ENCODE measurements at regions not wholly inside any gene's neighbourhood (a gene's known extent, or its start where the extent isn't known, plus 50 kb on each side); places are given as distances from the start of the nearest gene placed in this dataset.

DNA sequence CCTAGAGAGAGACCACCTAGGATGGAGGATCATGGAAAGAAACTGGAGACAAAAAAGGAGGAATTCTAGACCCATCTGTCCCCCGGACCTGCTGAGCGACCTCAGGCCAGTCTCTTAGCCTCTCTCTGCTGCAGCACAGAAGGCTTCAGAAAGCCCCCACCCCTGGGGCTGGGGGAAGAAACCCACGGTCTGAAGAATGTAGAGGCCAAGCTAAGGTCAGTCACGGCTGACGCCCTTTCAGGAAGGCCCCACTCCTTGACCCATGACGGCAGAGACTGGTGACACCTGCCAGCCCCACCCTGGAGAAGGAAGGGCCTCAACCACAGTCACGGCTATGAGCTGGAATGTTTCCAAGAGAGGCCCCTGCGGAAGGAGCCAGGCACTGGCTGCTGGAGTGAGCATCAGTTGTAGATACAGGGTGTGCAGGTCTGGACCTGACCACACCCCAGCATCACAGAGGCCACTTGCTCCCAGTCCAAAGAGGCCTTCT, 120.5 kb upstream of the BOD1 start:
- DNase-seq (ENCODE audit: insufficient read length, low spot score) (no peak), FAIRE-seq (no peak)

DNA sequence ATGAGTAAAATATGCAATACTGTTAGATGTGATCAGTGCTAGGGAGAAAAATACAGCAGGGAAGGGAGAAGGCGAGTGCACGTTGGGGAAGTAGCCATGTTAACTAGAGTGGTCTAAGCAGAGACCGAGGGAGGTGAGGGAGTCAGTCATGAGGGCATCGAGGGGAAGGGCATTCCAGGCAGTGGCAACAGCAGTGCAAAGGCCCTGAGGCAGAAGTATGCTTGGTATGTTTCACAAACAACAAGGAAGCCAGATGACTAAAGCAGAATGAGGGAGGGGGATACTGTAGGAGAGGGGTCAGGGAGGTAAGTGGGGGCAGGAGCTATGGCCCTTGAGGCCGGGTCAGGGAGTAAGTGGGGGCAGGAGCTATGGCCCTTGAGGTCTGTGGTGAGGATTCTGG, 123.3 kb upstream of the BOD1 start:
- FAIRE-seq (no peak), DNase-seq (ENCODE audit: insufficient read length, low spot score) (no peak)

DNA sequence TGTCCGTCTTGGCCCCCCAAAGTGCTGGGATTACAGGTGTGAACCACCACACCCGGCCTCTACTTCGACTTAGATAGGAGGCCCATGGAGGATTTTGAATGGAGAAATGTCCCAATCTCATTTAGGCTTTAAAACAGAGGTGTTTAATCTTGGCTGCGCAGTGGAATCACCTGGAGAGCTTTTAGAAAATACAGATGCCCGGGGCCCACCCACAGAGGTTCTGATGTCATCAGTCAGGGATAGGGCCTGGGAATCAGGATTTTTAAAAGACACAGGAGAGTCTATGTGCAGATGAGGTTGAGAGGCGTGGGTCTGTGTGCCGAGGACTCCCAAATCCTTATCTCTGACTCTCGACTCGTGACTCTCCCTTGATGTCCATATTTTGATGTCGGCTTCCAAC, 124.0 kb upstream of the BOD1 start:
- no peak for FAIRE-seq
- DNase-seq (ENCODE audit: insufficient read length, low spot score) = no peak

GRCh38 chr5:173741087-173741486, 124.6 kb upstream of the BOD1 start:
- DNase-seq (ENCODE audit: insufficient read length, low spot score) (no peak), FAIRE-seq (no peak)

- no peak for DNase-seq (ENCODE audit: insufficient read length, low spot score)
- FAIRE-seq = no peak
Measured at GRCh38 chr5:173741729-173742431, 125.4 kb upstream of the BOD1 start.

DNA sequence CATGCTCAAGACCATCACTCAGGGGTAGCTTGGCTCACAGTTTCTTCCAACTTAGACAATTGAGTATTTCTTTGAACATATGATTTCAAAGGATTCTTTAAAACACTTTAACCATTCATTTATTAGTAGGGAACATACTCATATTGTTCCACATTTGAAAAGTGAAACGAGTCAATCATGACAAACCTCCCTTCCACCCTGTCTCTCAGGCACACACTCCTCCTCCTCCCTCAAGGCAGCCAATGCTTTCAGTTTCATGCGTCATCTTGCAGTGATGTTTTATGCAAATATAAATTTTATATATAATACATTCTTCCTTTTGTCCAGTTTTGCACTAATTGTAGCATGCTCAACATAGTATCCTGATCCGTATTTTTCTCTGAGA, 126.0 kb upstream of the BOD1 start:
- no peak for FAIRE-seq

DNA sequence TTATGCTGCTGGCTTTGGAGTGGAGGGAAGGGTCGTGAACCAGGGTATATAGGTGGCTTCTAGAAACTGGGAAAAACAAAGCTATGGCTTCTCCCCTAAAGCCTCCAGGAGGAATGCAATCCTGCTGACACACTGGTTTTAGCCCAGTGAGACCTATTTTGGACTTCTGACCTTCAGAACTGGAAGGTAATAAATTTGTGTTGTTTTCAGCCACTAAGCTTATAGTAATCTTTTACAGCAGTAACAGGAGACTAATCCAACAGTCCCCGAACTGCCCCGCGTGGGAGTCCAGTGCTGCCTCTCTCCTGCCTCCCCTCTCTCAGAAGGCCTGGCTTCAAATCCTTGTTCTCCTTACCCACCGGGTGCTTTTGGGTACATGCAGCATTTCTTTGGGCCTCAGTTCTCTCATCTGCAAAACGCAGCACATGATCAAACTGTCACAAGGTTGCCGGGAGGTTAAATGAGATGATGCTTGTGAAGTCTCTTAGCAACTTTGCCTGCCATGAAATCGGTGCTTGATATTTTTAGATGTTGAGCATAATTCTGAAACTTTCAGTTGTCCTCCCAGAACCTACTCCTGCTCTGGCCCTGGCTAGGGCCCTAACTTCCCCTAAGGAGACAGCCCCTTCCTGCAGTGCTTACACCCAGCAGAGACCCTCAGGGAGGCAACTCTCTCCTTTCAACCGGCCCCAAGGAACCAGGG, 127.3 kb upstream of the BOD1 start:
- no peak for FAIRE-seq
- no peak for DNase-seq (ENCODE audit: insufficient read length, low spot score)

More for the DNA sequence above, 126.0 kb upstream of the BOD1 start:
- DNase-seq (ENCODE audit: insufficient read length, low spot score) = no peak

GRCh38 chr5:173744551-173744950, 128.1 kb upstream of the BOD1 start:
- no peak for DNase-seq (ENCODE audit: insufficient read length, low spot score)

DNA sequence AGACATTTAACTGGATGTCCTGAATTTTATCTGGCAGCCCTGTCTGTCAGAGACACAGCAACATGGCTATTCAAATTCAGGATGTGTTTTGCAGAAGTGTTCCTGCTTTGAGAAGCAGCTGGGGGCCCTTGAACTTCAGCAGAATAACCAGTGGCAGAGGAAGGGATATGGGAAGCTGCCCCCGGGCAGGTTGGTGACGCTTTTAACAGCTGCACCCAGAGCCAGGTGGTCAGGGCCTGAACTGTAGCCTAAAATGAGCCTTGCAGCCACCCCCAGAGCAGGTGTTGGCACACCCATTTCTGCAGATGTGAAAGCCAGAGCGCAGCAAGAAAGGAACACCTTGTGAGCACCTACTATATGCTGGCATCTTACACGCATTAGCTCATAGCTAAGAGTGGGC, 128.7 kb upstream of the BOD1 start:
- FAIRE-seq (no peak), DNase-seq (ENCODE audit: insufficient read length, low spot score) (no peak)

More at GRCh38 chr5:173744551-173744950, 128.1 kb upstream of the BOD1 start:
- FAIRE-seq = no peak

- no peak for DNase-seq (ENCODE audit: insufficient read length, low spot score)
- FAIRE-seq = no peak
Measured at GRCh38 chr5:173745557-173745956, 129.1 kb upstream of the BOD1 start.

DNA sequence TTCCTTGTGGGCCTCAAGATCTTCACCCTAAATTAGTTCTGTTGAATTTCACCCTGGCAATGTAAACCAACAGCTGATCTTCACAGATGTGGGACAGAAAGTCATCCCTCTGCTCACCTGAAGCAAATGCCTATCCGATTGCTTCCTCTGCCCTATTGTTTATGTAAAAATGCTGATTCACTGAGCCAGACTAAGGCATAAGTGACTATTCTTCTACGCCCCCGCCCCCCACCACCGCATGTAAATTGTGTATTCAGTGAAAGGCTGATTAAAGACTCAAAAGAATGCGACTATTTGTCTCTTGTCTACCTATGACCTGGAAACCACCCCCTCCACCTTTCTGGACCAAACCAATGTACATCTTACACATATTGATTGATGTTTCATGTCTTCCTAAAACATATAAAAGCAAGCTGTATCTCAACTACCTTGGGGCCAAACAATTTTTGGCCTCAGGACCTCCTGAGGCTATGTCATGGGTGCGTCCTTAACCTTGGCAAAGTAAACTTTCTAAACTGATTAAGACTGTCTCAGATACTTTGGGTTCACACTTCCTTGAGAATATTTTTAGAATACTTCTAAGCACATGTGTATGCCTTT, 129.7 kb upstream of the BOD1 start:
- DNase-seq (ENCODE audit: insufficient read length, low spot score) = no peak

DNA sequence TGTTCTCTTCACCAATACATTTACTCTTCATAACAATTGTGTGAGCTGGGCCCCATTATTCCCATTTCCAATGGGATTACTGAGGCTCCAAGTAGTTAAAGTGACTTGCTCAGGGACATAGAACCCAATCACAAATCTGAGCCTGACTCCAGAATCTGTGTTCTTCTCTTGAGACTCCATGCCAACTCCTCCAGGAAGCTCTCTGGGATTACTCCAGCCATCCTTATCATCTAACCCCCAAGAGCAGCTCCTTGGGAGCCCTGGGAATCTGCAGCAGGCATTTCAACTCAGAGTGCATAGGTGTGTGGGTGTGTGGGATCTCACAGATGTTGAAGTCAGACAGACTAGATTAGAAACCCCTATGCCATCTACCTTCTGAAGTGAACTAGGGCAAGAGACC, 131.4 kb upstream of the BOD1 start:
- FAIRE-seq = no peak

More for the DNA sequence above, 129.7 kb upstream of the BOD1 start:
- no peak for FAIRE-seq

GRCh38 chr5:173750538-173751265, 134.3 kb upstream of the BOD1 start:
- DNase-seq (ENCODE audit: insufficient read length, low spot score) (no peak), FAIRE-seq (no peak)

More for the DNA sequence above, 131.4 kb upstream of the BOD1 start:
- no peak for DNase-seq (ENCODE audit: insufficient read length, low spot score)

DNA sequence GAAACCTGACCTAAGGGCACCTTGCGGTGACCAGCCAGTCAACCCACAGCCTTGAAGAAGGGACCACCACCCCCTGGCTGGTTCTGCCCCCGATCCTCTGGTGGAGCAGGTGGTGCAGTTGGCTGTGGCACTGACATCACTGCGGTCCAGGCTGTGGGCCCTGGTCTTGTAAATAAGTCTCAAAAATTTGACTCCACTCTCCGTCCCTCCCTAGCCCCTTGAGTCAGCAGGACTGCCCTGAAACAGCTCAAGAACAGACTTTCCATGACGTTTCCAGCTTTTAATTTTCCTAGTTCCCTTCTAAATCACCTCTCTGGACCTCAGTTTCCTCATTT, 134.8 kb upstream of the BOD1 start:
- FAIRE-seq = no peak

DNA sequence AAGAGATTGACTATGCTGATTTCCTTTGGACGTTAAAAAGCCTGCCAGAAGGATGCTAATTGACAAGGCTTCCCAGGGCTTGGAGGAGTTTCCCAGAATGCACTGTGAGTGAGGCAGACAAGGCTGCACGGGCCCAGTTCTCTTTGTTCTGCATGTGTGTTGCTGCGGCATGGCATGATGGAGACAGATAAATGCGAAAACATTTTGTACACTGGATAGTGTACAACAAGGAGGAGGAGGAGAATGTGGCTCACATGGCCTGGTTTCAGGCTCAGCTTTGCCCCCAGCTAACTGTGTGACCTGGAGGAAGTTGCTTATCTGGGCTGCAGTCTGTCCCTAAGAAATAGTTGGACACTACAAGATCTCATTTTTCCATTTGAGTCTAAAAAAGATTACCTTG, 135.5 kb upstream of the CPEB4 start:
- FAIRE-seq = no peak
- DNase-seq (ENCODE audit: insufficient read length, low spot score) = no peak

More for the DNA sequence above, 134.8 kb upstream of the BOD1 start:
- no peak for DNase-seq (ENCODE audit: insufficient read length, low spot score)

GRCh38 chr5:173753307-173754168, 134.6 kb upstream of the CPEB4 start:
- no peak for FAIRE-seq
- DNase-seq (ENCODE audit: insufficient read length, low spot score) = peak; percentile 62

DNA sequence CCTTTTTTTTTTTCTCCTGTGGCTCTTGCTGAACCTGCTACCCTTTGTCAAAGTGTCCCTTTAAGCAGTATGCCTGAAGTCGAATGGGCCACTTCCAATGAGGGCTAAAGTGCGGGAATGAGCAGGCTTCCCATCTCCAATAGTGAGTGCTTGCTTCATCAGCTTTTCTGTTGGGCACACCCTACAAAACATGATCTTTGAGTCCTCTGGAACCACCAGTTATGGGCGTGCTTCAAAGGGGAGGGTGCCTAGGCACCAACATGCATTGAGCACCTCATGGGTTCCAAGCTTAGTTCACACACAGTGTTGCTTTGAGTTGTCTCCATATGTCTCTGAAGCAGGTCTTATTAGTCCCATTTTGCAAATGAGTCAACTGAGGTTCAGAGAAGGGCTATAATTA, 132.8 kb upstream of the CPEB4 start:
- FAIRE-seq = no peak

DNA sequence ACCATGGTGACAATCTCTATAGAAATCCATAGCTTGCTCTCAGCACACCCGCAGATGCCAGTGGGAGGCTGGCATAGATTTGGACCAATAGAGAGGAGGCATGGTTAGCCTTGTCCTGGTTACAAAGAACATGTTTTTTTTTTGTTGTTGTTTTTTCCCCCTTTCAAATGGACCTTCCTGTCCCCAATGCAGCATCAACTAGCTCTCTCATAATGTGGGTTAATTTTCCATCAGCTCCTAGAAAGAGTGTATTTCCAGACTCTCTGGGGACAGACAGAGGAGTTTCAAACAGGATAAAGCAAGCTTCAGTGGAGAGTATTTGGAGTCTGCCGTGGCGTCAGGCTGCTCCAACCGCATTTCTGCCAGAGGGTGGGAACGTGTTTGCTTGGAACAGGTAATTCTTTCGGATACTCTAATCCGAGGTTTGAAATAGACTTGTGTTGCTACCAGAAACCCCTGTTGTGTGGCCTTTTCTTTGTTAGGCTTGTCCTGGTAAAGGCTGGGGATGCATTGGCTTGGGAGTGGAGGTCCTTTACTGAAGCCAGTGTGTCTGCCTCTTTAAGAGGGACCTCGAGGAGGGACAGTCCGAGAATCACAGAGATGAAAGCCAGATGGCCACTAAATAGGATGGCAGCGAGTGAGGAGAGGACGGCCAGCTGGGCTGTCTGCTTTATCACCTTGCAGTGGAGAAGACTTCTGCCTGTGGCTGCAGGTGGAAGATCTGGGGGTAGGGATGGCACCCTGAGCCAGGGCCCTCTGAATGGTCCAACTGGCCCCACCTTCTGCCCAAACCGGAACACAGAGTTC, 130.5 kb upstream of the CPEB4 start:
- DNase-seq (ENCODE audit: insufficient read length, low spot score) (no peak), FAIRE-seq (no peak)

More for the DNA sequence above, 132.8 kb upstream of the CPEB4 start:
- no peak for DNase-seq (ENCODE audit: insufficient read length, low spot score)

GRCh38 chr5:173758676-173759075, 129.5 kb upstream of the CPEB4 start:
- DNase-seq (ENCODE audit: insufficient read length, low spot score) (no peak), FAIRE-seq (no peak)
